Pons (tissue), 1 donor: ENCODE measurements at regions not wholly inside any gene's neighbourhood (a gene's known extent, or its start where the extent isn't known, plus 50 kb on each side); places are given as distances from the start of the nearest gene placed in this dataset.

Experiments used
- DNase-seq: peaks from one replicate; pipeline ENCODE4 v3.0.0-alpha.2; 2016; ENCODE audit warnings: low spot score

- no peak for DNase-seq
Observed at GRCh38 chr10:131710142-131710861, 190.5 kb upstream of the PPP2R2D start.

- DNase-seq, result no peak
Observed at GRCh38 chr10:131722121-131722520, 178.7 kb upstream of the PPP2R2D start.

- DNase-seq, result no peak
Observed at GRCh38 chr10:131722525-131723264, 178.1 kb upstream of the PPP2R2D start.

DNA sequence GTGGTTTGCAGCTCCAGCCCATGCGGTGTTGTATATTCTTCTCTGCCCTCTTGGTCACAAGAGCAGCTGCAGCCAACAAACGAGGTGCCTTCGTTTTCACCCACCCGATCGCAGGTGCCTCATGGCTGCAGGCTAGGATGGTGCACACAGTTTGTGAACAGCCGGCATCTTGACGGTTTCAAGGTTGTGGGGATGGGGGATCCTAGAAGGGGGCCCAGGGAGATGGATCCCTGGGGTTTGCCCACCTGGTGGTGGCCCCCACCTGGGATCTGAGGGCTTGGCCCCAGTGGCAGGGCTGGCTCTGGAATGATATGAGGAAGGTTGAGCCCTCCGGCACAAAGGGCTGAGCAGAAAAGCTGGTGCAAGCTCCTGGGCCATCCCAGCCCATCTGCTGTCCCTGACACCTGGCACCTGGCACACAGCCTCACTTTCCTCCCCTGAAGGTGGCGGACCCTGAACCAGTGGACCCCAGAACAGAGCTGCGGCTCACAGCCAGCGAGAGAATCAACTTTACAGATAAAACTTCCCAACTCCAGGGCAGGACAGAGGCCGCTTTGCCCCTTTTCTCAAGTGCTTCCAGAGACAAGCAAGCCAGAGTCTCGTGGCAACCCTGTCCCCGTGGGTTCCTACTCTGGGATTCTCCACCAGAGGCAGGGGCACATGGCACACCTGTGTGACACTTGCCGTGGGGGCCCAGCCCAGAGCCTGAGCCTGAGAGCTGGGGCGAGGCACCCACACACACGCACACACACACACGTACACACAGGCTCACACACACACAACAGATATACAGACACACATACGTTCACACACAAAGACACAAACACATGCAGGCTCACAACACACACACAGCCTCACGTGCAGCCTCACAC is 177.3 kb upstream of the PPP2R2D start:
- DNase-seq, result no peak

DNA sequence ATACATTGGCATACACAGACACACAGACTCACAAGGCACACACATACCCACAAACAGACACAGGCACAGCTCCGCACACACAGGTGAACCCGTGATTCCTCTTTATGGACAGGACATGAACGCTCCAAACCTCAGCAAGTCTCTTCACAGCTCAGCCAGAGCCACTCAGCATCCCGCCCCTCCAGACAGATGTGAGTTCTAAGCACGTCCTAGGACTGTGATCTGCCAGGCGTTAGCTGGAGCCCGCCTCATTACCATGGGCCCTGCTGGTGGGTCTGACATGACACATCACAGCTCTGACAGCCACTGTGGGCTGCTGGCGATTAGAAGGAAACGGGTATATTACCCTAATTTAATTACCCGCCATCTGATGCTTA is 176.7 kb upstream of the PPP2R2D start:
- DNase-seq, result no peak

DNA sequence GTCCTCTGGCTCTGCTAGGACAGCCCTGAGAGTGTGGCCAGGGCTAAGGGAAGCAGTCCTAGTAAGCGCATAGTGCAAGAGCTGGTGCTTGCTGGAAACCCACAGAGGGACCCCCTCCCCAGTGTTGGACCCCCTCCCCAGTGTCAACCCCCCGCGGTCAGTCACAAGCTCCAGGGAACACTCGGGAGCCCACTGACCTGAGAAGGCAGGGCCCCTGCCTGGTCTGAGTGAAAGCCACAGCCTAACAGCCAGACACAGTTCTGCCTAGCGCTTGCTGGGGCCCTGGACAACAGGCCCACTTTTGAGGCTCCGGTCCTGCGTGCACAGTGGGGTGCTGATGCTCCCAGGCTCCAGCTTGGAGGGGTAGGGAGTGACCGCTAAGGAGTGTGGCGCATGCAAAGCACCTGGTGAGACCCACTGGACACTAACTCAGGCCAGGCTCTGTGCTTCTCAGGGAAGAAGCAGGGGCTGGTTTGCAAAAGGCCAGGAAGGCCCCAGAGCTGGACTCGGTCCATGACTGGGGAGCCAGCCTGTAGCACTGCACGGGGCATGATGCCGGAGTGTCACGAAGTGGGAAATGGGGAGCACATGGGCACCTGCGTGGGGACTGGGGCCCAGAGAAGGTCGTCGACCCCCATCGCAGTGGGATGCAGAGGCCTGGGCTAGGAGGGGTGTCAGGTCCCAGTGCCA is 175.8 kb upstream of the PPP2R2D start:
- no peak for DNase-seq

GRCh38 chr10:131725581-131726069 is 175.2 kb upstream of the PPP2R2D start:
- no peak for DNase-seq

- peak; percentile 23 for DNase-seq
Observed at GRCh38 chr10:131726076-131726880, 174.5 kb upstream of the PPP2R2D start.

GRCh38 chr10:131726967-131727366 is 173.8 kb upstream of the PPP2R2D start:
- DNase-seq, result no peak

GRCh38 chr10:131727560-131727959 is 173.2 kb upstream of the PPP2R2D start:
- DNase-seq, result no peak

DNA sequence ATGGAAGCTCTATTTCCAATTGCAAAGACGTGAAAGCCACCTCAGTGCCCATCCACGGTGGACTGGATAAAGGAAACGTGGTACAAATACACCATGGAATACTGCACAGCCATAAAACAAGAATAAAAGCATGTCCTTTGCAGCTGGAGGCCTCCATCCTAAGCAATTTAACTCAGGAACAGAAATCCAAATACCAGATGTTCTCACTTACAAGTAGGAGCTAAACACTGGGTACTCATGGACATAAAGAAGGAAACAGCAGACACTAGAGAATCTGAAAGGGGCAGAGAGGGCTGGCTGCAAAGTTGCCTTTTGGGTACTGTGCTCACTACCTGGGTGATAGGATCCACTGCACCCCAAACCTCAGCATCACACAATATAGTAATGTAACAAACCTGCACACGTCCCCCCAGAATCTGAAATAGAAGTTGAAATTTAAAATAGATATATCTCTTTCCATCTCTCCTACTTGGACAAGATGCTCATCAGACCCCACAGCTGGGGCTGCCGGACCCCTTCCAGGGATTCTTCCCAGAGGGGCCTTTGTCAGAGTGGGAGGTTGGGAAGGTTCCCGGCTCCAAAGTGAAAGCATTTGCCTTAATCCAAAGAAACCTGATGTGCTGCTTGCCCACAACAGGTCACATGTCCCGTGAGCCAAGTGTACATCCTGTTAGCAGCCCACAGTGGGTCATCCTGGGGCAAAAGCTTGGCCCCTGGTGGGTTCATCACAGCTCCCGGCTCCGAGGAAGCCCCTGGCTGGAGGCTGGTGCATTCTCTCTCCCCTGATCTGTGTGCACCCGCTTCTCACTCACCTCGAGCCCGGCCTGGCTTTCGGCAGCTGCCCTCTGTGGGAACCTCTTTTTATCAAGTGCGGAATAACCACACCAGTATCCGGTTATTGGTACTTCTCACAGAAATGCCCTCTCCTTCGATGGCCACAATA is 172.3 kb upstream of the PPP2R2D start:
- DNase-seq, result no peak

- DNase-seq, result no peak
Observed at GRCh38 chr10:131729361-131729760, 171.4 kb upstream of the PPP2R2D start.

GRCh38 chr10:131729938-131730660 is 170.7 kb upstream of the PPP2R2D start:
- no peak for DNase-seq

DNA sequence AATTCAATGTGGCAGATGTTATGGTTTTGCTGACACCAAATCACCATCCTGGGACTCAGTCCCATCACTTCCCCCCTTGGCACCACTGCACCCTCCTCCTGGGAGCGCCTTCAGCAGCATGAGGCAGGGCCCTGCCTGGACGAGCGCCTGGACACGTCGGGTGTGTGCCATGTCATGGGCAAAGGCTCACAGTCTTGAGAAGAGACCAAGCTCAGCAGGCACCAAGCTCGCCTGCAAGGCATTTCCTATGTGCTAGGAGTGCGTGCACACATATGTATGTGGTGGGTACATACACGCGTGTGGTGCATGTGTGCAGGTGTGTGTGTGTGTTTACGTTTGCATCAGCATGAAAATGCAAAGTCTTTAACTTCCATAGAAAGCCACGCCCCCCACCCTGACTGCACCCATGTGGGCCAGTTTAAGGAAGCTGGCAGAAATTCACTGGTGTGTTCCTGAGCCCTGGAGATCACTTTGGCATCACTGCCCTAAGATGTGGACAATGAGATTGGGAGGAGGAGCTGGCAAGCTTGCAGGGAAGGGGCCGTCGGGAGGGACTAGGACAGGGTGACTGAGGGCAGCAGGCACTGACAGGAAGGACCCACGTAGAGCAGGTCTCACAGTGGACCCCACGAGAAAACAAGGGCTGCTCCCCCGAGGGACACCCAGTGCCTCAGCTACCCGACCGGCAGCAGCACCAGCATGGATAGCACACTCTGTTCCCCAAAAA is 169.9 kb upstream of the PPP2R2D start:
- no peak for DNase-seq

GRCh38 chr10:131731780-131732630 is 168.8 kb upstream of the PPP2R2D start:
- DNase-seq, result no peak

DNA sequence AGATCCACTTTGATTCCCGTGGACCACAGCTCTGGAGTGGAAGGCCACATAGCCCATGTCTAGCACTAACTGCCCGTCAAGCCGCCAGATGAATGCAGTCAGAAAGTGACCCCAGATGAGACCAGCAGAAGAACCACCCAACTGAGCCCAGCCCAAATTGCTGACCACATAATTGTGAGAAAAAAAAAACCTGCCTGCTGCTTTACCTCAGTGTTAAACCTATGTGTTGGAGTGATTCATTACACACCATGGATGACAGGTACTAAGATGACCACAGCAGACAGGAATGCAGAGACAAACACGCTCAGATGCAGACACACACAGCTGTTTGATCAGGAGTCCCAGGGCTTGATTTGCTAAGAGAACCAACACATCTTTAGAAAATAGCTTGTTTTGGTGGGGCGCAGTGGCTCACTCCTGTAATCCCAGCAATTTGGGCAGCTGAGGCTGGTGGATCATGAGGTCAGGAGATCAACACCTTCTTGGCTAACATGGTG is 168.1 kb upstream of the PPP2R2D start:
- no peak for DNase-seq

- no peak for DNase-seq
Observed at GRCh38 chr10:131733596-131733995, 167.2 kb upstream of the PPP2R2D start.
